IMR-90 (cell line): ENCODE measurements at regions not wholly inside any gene's neighbourhood (a gene's known extent, or its start where the extent isn't known, plus 50 kb on each side); places are given as distances from the start of the nearest gene placed in this dataset.

Experiments used
- ATAC-seq: fragments of 200-7000 bp; cut with Tn5 transposase; 2 replicates; pipeline ENCODE4 v1.9.1; 2020; ENCODE audit warnings: low read depth, mild to moderate bottlenecking, moderate library complexity
- BruUV-seq: library from RNA; stranded (reverse); fragments of 400-500 nt; replicated peaks from 2 replicates; lab custom pipeline; 2021; lab: Mats Ljungman, UMichigan
- CTCF ChIA-PET: fragments of 300-600 bp; formaldehyde crosslinking; extraction: SDS; loops from one replicate; lab custom pipeline; 2021; ENCODE audit warnings: antibody characterized with exemption; lab: Yijun Ruan, JAX
- POLR2A ChIA-PET: fragments of 300-600 bp; sonication (Branson Sonifier 250); formaldehyde crosslinking; loops from one replicate; lab custom pipeline; 2022; ENCODE audit warnings: antibody characterized with exemption; ENCODE audit not compliant: unreplicated experiment; lab: Charles Lee
- DNase-seq: peaks from one replicate; pipeline ENCODE4 v3.0.0; 2013
- H2AFZ ChIP-seq: replicated peaks from 2 replicates; pipeline ENCODE3; 2013; ENCODE audit warnings: low read length, mild to moderate bottlenecking; ENCODE audit not compliant: poor library complexity
- H2AK5ac ChIP-seq: 2 replicates; pipeline ENCODE4 v1.6.1; 2013; ENCODE audit warnings: low read depth, low read length, inconsistent platforms
- H2AK9ac ChIP-seq: replicated peaks from 2 replicates; pipeline ENCODE3; 2013; ENCODE audit warnings: mild to moderate bottlenecking, low read depth, low read length, moderate library complexity; ENCODE audit not compliant: poor library complexity
- H2BK120ac ChIP-seq: 2 replicates; pipeline ENCODE4 v1.6.1; 2013; ENCODE audit warnings: low read depth, low read length, inconsistent platforms
- H2BK15ac ChIP-seq: 3 replicates; pipeline ENCODE4 v1.6.1; 2013; ENCODE audit warnings: low read depth, low read length, inconsistent platforms
- H2BK20ac ChIP-seq: 2 replicates; pipeline ENCODE4 v1.6.1; 2013; ENCODE audit warnings: low read depth, mild to moderate bottlenecking, inconsistent platforms, low read length, moderate library complexity
- H2BK5ac ChIP-seq: 2 replicates; pipeline ENCODE4 v1.6.1; 2013; ENCODE audit warnings: mild to moderate bottlenecking, low read depth, low read length, inconsistent platforms; ENCODE audit not compliant: poor library complexity, severe bottlenecking
- H3K14ac ChIP-seq: replicated peaks from 2 replicates; pipeline ENCODE4 v1.6.1; 2013; ENCODE audit warnings: low read depth, low read length, inconsistent platforms
- H3K18ac ChIP-seq: 2 replicates; pipeline ENCODE4 v1.6.1; 2013; ENCODE audit warnings: low read depth, low read length, control low read depth
- H3K23ac ChIP-seq: 2 replicates; pipeline ENCODE4 v1.6.1; 2013; ENCODE audit warnings: low read depth, low read length, inconsistent platforms
- H3K27ac ChIP-seq: 2 replicates; pipeline ENCODE4 v1.5.1; 2013; ENCODE audit warnings: mild to moderate bottlenecking, control low read depth, low read length; ENCODE audit not compliant: insufficient read depth
- H3K27me3 ChIP-seq: 2 replicates; pipeline ENCODE4 v1.6.1; 2013; ENCODE audit warnings: low read length; ENCODE audit not compliant: control insufficient read depth, insufficient read depth
- H3K36me3 ChIP-seq: 2 replicates; pipeline ENCODE4 v1.6.1; 2013; ENCODE audit warnings: low read length, mixed read lengths; ENCODE audit not compliant: control insufficient read depth, insufficient read depth
- H3K4ac ChIP-seq: 2 replicates; pipeline ENCODE4 v1.6.1; 2013; ENCODE audit warnings: low read depth, low read length, inconsistent platforms
- H3K4me1 ChIP-seq: 2 replicates; pipeline ENCODE4 v1.6.1; 2013; ENCODE audit warnings: low read length, mixed read lengths; ENCODE audit not compliant: control insufficient read depth, insufficient read depth
- H3K4me2 ChIP-seq: 2 replicates; pipeline ENCODE4 v1.6.1; 2013; ENCODE audit warnings: low read depth, mild to moderate bottlenecking, control low read depth, low read length, moderate library complexity
- H3K4me3 ChIP-seq: 2 replicates; pipeline ENCODE4 v1.5.1; 2013; ENCODE audit warnings: low read depth, mild to moderate bottlenecking, control low read depth, low read length, moderate library complexity; ENCODE audit not compliant: insufficient read depth
- H3K56ac ChIP-seq: 2 replicates; pipeline ENCODE4 v1.6.1; 2013; ENCODE audit warnings: low read length, inconsistent platforms; ENCODE audit not compliant: insufficient read depth; ENCODE audit errors: extremely low read depth
- H3K79me1 ChIP-seq, 2 experiments: 2 replicates each; pipeline ENCODE4 v1.6.1; 2013; ENCODE audit warnings: low read length in 2 of 2, inconsistent platforms in 1 of 2, low read depth in 1 of 2
- H3K9ac ChIP-seq: 2 replicates; pipeline ENCODE4 v1.6.1; 2013; ENCODE audit warnings: low read depth, low read length, control low read depth
- H3K9me1 ChIP-seq: 2 replicates; pipeline ENCODE4 v1.6.1; 2013; ENCODE audit warnings: low read length, inconsistent platforms; ENCODE audit not compliant: insufficient read depth
- H3K9me3 ChIP-seq: 2 replicates; pipeline ENCODE4 v1.6.1; 2013; ENCODE audit warnings: low read length; ENCODE audit not compliant: control insufficient read depth, insufficient read depth
- H4K20me1 ChIP-seq: 2 replicates; pipeline ENCODE4 v1.6.1; 2013; ENCODE audit warnings: low read length, inconsistent platforms; ENCODE audit not compliant: insufficient read depth
- H4K5ac ChIP-seq: 2 replicates; pipeline ENCODE4 v1.6.1; 2013; ENCODE audit warnings: mild to moderate bottlenecking, low read depth, low read length, control low read depth
- H4K8ac ChIP-seq, 2 experiments: 2 replicates each; pipeline ENCODE4 v1.6.1; 2013; ENCODE audit warnings: low read depth in 2 of 2, low read length in 2 of 2, control low read depth in 1 of 2, inconsistent platforms in 1 of 2
- H4K91ac ChIP-seq: 2 replicates; pipeline ENCODE4 v1.6.1; 2013; ENCODE audit warnings: low read depth, low read length, inconsistent platforms; ENCODE audit not compliant: insufficient read depth
- CEBPB ChIP-seq: IDR thresholded peaks from 2 replicates; pipeline ENCODE4 v1.6.1; 2012; ENCODE audit warnings: low read depth, low read length, improper control_type of control experiment
- CTCF ChIP-seq: conservative IDR thresholded peaks from 2 replicates; pipeline ENCODE4 v1.5.1; 2012; ENCODE audit warnings: mild to moderate bottlenecking, low read depth, low read length, improper control_type of control experiment
- ELK1 ChIP-seq: fragments of 150-350 bp; IDR thresholded peaks from 2 replicates; pipeline ENCODE4 v1.6.1; 2016; ENCODE audit warnings: low read depth, mild to moderate bottlenecking, low read length, moderate library complexity, borderline replicate concordance
- FOS ChIP-seq: fragments of 150-350 bp; IDR thresholded peaks from 2 replicates; pipeline ENCODE4 v1.6.1; 2016; ENCODE audit warnings: low read depth, low read length
- MAFK ChIP-seq: IDR thresholded peaks from 2 replicates; pipeline ENCODE4 v1.6.1; 2012; ENCODE audit warnings: low read depth, low read length, improper control_type of control experiment
- MAZ ChIP-seq: IDR thresholded peaks from 2 replicates; pipeline ENCODE4 v1.6.1; 2012; ENCODE audit warnings: low read depth, mild to moderate bottlenecking, low read length, improper control_type of control experiment, moderate library complexity, borderline replicate concordance
- MXI1 ChIP-seq: IDR thresholded peaks from 2 replicates; pipeline ENCODE4 v1.6.1; 2012; ENCODE audit warnings: low read depth, mild to moderate bottlenecking, low read length, moderate library complexity, borderline replicate concordance
- NFE2L2 ChIP-seq: fragments of 150-350 bp; IDR thresholded peaks from 2 replicates; pipeline ENCODE4 v1.6.1; 2016; ENCODE audit warnings: low read depth, mild to moderate bottlenecking, low read length
- POLR2A ChIP-seq: IDR thresholded peaks from 2 replicates; pipeline ENCODE4 v1.6.1; 2012; ENCODE audit warnings: mild to moderate bottlenecking, low read depth, low read length
- RAD21 ChIP-seq: IDR thresholded peaks from 2 replicates; pipeline ENCODE4 v1.6.1; 2012; ENCODE audit warnings: low read length, improper control_type of control experiment
- RCOR1 ChIP-seq: IDR thresholded peaks from 2 replicates; pipeline ENCODE4 v1.6.1; 2012; ENCODE audit warnings: mild to moderate bottlenecking, low read length, improper control_type of control experiment; ENCODE audit not compliant: insufficient replicate concordance
- WGBS, 2 experiments: methylation state at CpG; one replicate each; pipeline versions ENCODE4 v1.1.5 to v1.1.7; 2013; ENCODE audit warnings: missing lambda C conversion rate in 2 of 2; ENCODE audit not compliant: insufficient read length in 1 of 2; ENCODE audit errors: extremely low coverage in 2 of 2; 5-methylcytosine and 5-hydroxymethylcytosine counted together
- dilution Hi-C: fragments of 300-500 bp; cut with HindIII; formaldehyde crosslinking; loops from one replicate; pipeline ENCODE4 v1.14.3; 2018; ENCODE audit warnings: low sequenced_read_pairs; ENCODE audit not compliant: unreplicated experiment
- in situ Hi-C: fragments of 300-500 bp; cut with MboI; formaldehyde crosslinking; loops from 3 replicates; pipeline ENCODE4 v1.14.3; 2019; ENCODE audit warnings: low sequenced_read_pairs, inconsistent platforms, mixed read lengths
- intact Hi-C: fragments of 100-400 bp; cut with micrococcal nuclease; formaldehyde crosslinking; loops from 2 replicates; pipeline ENCODE4 v1.10.0; 2022

GRCh38 chr12:5185435-5186069 is 141.9 kb downstream of the KCNA5 start:
- no peak for ATAC-seq
- H3K18ac ChIP-seq: no peak overlapping the region

More at GRCh38 chr12:5185435-5186069, 141.9 kb downstream of the KCNA5 start:
- Histone ChIP-seq H2BK15ac (no peak overlapping the region), H3K9ac (no peak overlapping the region), H4K8ac (no peak overlapping the region), H4K5ac (no peak overlapping the region), H4K20me1 (no peaks in the 10 kb centered on the region), H3K27ac (no peak overlapping the region), H3K27me3 (no peaks in the 10 kb centered on the region), H2BK120ac (no peak overlapping the region), H3K23ac (no peak overlapping the region), H2AK9ac (no peak overlapping the region), H2BK20ac (no peak overlapping the region), H3K36me3 (no peaks in the 10 kb centered on the region), H3K9me1 (no peaks in the 10 kb centered on the region; the same call in 1 of the 2 replicates), H3K4me3 (no peak overlapping the region), H3K9me3 (no peaks in the 10 kb centered on the region), H2AFZ (peak overlapping the region; percentile 59), H3K79me1 (no peaks in the 10 kb centered on the region), H3K4ac (no peak overlapping the region), H2BK5ac (no peak overlapping the region), H3K56ac (no peak overlapping the region), H4K91ac (no peak overlapping the region), H3K4me1 (no peaks in the 10 kb centered on the region), H2AK5ac (no peak overlapping the region), H3K14ac (no peak overlapping the region), H3K4me2 (no peak overlapping the region)
- dilution Hi-C loops (no loop called here), in situ Hi-C loops (no loop called here), intact Hi-C loops (no loop called here)
- no peak for DNase-seq
- no peak for TF ChIP-seq MAFK
- TF ChIP-seq RAD21: no peak
- no peak for TF ChIP-seq CEBPB
- no peak for TF ChIP-seq FOS
- no peak for TF ChIP-seq POLR2A
- no peak for TF ChIP-seq RCOR1
- no peak for TF ChIP-seq NFE2L2
- TF ChIP-seq MXI1: no peak
- no peak for TF ChIP-seq CTCF
- no peak for TF ChIP-seq MAZ
- no peak for TF ChIP-seq ELK1
- BruUV-seq: no TSS peak
- CTCF ChIA-PET: interaction anchor here (0.6 kb wide), 1 partner anchor 24 kb away, joined by 3 read pairs; no protein-coding TSS in a partner anchor
- WGBS, 2 experiments: no CpG with 5 or more reads among the region's 8 CpGs
- POLR2A ChIA-PET: no interaction called here
